CD4-positive, alpha-beta T cell treated with Interleukin-10 for 1 hour (primary cell): ENCODE measurements at regions not wholly inside any gene's neighbourhood (a gene's known extent, or its start where the extent isn't known, plus 50 kb on each side); places are given as distances from the start of the nearest gene placed in this dataset.
"Not testable (repeated sequence)": the region's sequence is repeated elsewhere in the genome, so short reads cannot be mapped to it uniquely, and the experiment has no call there.

Source experiments
- DNase-seq: peaks from one replicate; pipeline ENCODE4 v3.0.0-alpha.2; 2020

- not testable (repeated sequence) for DNase-seq
Measured at GRCh38 chr9:85792057-85792456, 50.3 kb upstream of the AGTPBP1 start.

- DNase-seq = peak; percentile 75
Measured at GRCh38 chr9:85802978-85803695, 61.4 kb upstream of the AGTPBP1 start.

- DNase-seq = not testable (repeated sequence)
Measured at GRCh38 chr9:85804847-85805133, 63.0 kb upstream of the AGTPBP1 start.

- peak; percentile 89 for DNase-seq
Measured at GRCh38 chr9:85805134-85806005, 63.6 kb upstream of the AGTPBP1 start.

- DNase-seq = not testable (repeated sequence)
Measured at GRCh38 chr9:85808329-85808728, 66.6 kb upstream of the AGTPBP1 start.

GRCh38 chr9:85813388-85813787, 71.6 kb upstream of the AGTPBP1 start:
- DNase-seq = not testable (repeated sequence)

- not testable (repeated sequence) for DNase-seq
Measured at GRCh38 chr9:85814800-85815199, 73.0 kb upstream of the AGTPBP1 start.

- peak; percentile 66 for DNase-seq
Measured at GRCh38 chr9:85818971-85819370, 77.2 kb upstream of the AGTPBP1 start.

- not testable (repeated sequence) for DNase-seq
Measured at GRCh38 chr9:85820598-85820997, 78.8 kb upstream of the AGTPBP1 start.

- not testable (repeated sequence) for DNase-seq
Measured at GRCh38 chr9:85824949-85825348, 83.2 kb upstream of the AGTPBP1 start.

- DNase-seq = not testable (repeated sequence)
Measured at GRCh38 chr9:85834591-85834990, 92.8 kb upstream of the AGTPBP1 start.

- not testable (repeated sequence) for DNase-seq
Measured at GRCh38 chr9:85843949-85844348, 97.0 kb upstream of the NAA35 start.

GRCh38 chr9:85847782-85848181, 93.2 kb upstream of the NAA35 start:
- DNase-seq = not testable (repeated sequence)

- no peak for DNase-seq
Measured at GRCh38 chr9:85858056-85858750, 82.7 kb upstream of the NAA35 start.

GRCh38 chr9:85859765-85860164, 81.2 kb upstream of the NAA35 start:
- DNase-seq = no peak

GRCh38 chr9:85861882-85862281, 79.1 kb upstream of the NAA35 start:
- DNase-seq = not testable (repeated sequence)

GRCh38 chr9:85863875-85864274, 77.1 kb upstream of the NAA35 start:
- no peak for DNase-seq

- peak; percentile 24 for DNase-seq
Measured at GRCh38 chr9:85871008-85871407, 69.9 kb upstream of the NAA35 start.

GRCh38 chr9:85871683-85872082, 69.3 kb upstream of the NAA35 start:
- not testable (repeated sequence) for DNase-seq

GRCh38 chr9:85872463-85872862, 68.5 kb upstream of the NAA35 start:
- DNase-seq = no peak

- no peak for DNase-seq
Measured at GRCh38 chr9:85876628-85877027, 64.3 kb upstream of the NAA35 start.

- DNase-seq = not testable (repeated sequence)
Measured at GRCh38 chr9:85878872-85879597, 61.9 kb upstream of the NAA35 start.

- not testable (repeated sequence) for DNase-seq
Measured at GRCh38 chr9:85880507-85880906, 60.4 kb upstream of the NAA35 start.
